ENCODE measurements at regions not wholly inside any gene's neighbourhood (a gene's known extent, or its start where the extent isn't known, plus 50 kb on each side); places are given as distances from the start of the nearest gene placed in this dataset.

DNA sequence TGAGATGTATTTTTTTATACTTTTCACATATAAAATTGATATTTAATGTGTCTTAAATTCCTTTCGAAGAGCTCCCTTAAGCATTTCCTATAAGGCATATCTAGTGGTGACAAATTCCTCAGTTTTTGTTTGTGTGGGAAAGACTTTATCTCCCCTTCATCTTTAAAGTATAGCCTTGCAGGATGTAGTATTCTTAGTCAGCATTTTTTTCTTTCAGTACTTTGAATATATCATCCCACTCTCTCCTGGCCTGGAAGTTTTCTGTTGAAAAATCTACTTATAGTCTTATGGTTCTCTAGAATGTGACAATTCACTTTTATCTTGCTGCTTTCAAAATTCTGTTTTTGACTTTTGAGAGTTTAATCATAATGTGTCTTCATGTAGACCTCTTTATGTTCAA lies 95.2 kb downstream of the EDEM1 start:
- Histone ChIP-seq H3K79me2 (ENCODE audit: control insufficient read depth, insufficient read depth, low read length) (no peaks in the 10 kb centered on the region), H3K4me3 (no peak overlapping the region), H4K20me1 (replicated peaks; ENCODE audit: control insufficient read depth, insufficient read depth, low read length) (no peaks in the 10 kb centered on the region), H3K9ac (ENCODE audit: insufficient read depth in 1 of 2, low read depth in 2 of 2, low read length in 2 of 2) (no peak overlapping the region), H3K9me3 (replicated peaks; ENCODE audit: control insufficient read depth, insufficient read depth, low read depth, low read length) (no peaks in the 10 kb centered on the region), H2AFZ (ENCODE audit: low read depth, low read length) (no peak overlapping the region), H3K27me3 (ENCODE audit: control insufficient read depth in 2 of 2, insufficient read depth in 2 of 2, low read length in 2 of 2) (peaks cover 0 to 6% of the 10 kb centered on the region in 2 experiments; a peak in 2 of 5 replicates), H3K9me1 (ENCODE audit: control insufficient read depth, insufficient read depth, low read length) (no peaks in the 10 kb centered on the region), H3K4me1 (replicated peaks in 1 of 2; ENCODE audit: control insufficient read depth in 2 of 2, insufficient read depth in 2 of 2, low read length in 2 of 2) (no peaks in the 10 kb centered on the region), H3K4me2 (ENCODE audit: insufficient read depth, low read length) (no peak overlapping the region), H3K27ac (ENCODE audit: extremely low read depth, low read depth, low read length) (no peak overlapping the region), H3K36me3 (ENCODE audit: control insufficient read depth, insufficient read depth, low read length) (no peaks in the 10 kb centered on the region)
- POLR2A ChIA-PET = no interaction called here
- no peak for ATAC-seq
- in situ Hi-C loops (cut with MboI) (no loop called here), intact Hi-C loops (cut with micrococcal nuclease) (no loop called here)
- FAIRE-seq = peak; percentile 35
- DNase-seq (ENCODE audit: extremely low read depth in 1 of 4, low spot score in 3 of 4) = no peak
- BruUV-seq (replicated peaks) = no TSS peak
- TF ChIP-seq C11orf30 (IDR thresholded peaks at IDR 0.05; ENCODE audit: low read depth) (peak; percentile 92), LCOR (CRISPR knock-in tag; IDR thresholded peaks at IDR 0.05) (no peak), PHF21A (IDR thresholded peaks at IDR 0.05; ENCODE audit: borderline replicate concordance, low read depth) (no peak), MEF2A (IDR thresholded peaks at IDR 0.05; ENCODE audit: control insufficient read depth, low read depth, low read length) (no peak), ZNF316 (IDR thresholded peaks at IDR 0.05) (peak; percentile 96), JUN (IDR thresholded peaks at IDR 0.05; ENCODE audit: borderline replicate concordance, low read depth, low read length) (no peak), JUN (CRISPR knock-in tag; IDR thresholded peaks at IDR 0.05; ENCODE audit: borderline replicate concordance) (no peak), PRMT5 (CRISPR knock-in tag; IDR thresholded peaks at IDR 0.05) (no peak), KDM5B (IDR thresholded peaks at IDR 0.05; ENCODE audit: insufficient replicate concordance, low read depth, low read length) (no peak), NFYB (IDR thresholded peaks at IDR 0.05; ENCODE audit: extremely low read depth, insufficient read length) (no peak), NFE2 (IDR thresholded peaks at IDR 0.05; ENCODE audit: low read depth) (0 out of 2 replicates have a peak, but pooled peaks have one; percentile 18), ETV6 (IDR thresholded peaks at IDR 0.05; ENCODE audit: borderline replicate concordance in 1 of 2, low read depth in 2 of 2, low read length in 1 of 2) (no peak), ETV6 (CRISPR knock-in tag; IDR thresholded peaks at IDR 0.05; ENCODE audit: borderline replicate concordance) (no peak), MAFF (IDR thresholded peaks at IDR 0.05; ENCODE audit: low read length) (peak; percentile 82), ZNF586 (CRISPR knock-in tag; conservative IDR thresholded peaks at IDR 0.05) (no peak), ZNF584 (CRISPR knock-in tag; IDR thresholded peaks at IDR 0.05; ENCODE audit: low read depth) (no peak), RBM17 (IDR thresholded peaks at IDR 0.05; ENCODE audit: borderline replicate concordance, low read depth, low read length) (no peak), TCF7L2 (IDR thresholded peaks at IDR 0.05; ENCODE audit: low read depth, low read length) (no peak), MAFK (IDR thresholded peaks at IDR 0.05; ENCODE audit: low read length) (peak; percentile 80), MAFG (tag; conservative IDR thresholded peaks at IDR 0.05) (peak; percentile 88)
- TF ChIP-seq, protein P1, sequence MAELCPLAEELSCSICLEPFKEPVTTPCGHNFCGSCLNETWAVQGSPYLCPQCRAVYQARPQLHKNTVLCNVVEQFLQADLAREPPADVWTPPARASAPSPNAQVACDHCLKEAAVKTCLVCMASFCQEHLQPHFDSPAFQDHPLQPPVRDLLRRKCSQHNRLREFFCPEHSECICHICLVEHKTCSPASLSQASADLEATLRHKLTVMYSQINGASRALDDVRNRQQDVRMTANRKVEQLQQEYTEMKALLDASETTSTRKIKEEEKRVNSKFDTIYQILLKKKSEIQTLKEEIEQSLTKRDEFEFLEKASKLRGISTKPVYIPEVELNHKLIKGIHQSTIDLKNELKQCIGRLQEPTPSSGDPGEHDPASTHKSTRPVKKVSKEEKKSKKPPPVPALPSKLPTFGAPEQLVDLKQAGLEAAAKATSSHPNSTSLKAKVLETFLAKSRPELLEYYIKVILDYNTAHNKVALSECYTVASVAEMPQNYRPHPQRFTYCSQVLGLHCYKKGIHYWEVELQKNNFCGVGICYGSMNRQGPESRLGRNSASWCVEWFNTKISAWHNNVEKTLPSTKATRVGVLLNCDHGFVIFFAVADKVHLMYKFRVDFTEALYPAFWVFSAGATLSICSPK (IDR thresholded peaks at IDR 0.05; ENCODE audit: borderline replicate concordance) = no peak
- CTCF ChIA-PET (ENCODE audit: low intra/inter-chr PET ratio) = no interaction called here
- WGBS (ENCODE audit: insufficient coverage, low coverage, missing lambda C conversion rate) = 6% methylated on average over 1 of the region's 1 CpG
